Activated CD4-positive, CD25-positive, alpha-beta regulatory T cell treated with anti-CD3 and anti-CD28 coated beads, Interleukin-2, amount 50 U/mL, for 16 hours (primary cell): ENCODE measurements at regions not wholly inside any gene's neighbourhood (a gene's known extent, or its start where the extent isn't known, plus 50 kb on each side); places are given as distances from the start of the nearest gene placed in this dataset.
"Not testable (repeated sequence)": the region's sequence is repeated elsewhere in the genome, so short reads cannot be mapped to it uniquely, and the experiment has no call there.

ENCODE experiments used
- DNase-seq: peaks from one replicate; pipeline ENCODE4 v3.0.0-alpha.2; 2020; ENCODE audit warnings: low read depth, low spot score

- no peak for DNase-seq
Measured at GRCh38 chr13:74730556-74731331, 596.5 kb upstream of the KLF12 start.

GRCh38 chr13:74726206-74726605 is 592.0 kb upstream of the KLF12 start:
- DNase-seq: no peak

- not testable (repeated sequence) for DNase-seq
Measured at GRCh38 chr13:74718232-74718842, 584.1 kb upstream of the KLF12 start.

- no peak for DNase-seq
Measured at GRCh38 chr13:74715718-74716117, 581.5 kb upstream of the KLF12 start.

GRCh38 chr13:74710006-74710405 is 575.8 kb upstream of the KLF12 start:
- DNase-seq: no peak

GRCh38 chr13:74709226-74709625 is 575.0 kb upstream of the KLF12 start:
- no peak for DNase-seq

- no peak for DNase-seq
Measured at GRCh38 chr13:74708629-74709028, 574.4 kb upstream of the KLF12 start.

GRCh38 chr13:74707291-74707690 is 573.1 kb upstream of the KLF12 start:
- no peak for DNase-seq

GRCh38 chr13:74706801-74707200 is 572.6 kb upstream of the KLF12 start:
- DNase-seq: no peak

- no peak for DNase-seq
Measured at GRCh38 chr13:74705438-74705837, 571.2 kb upstream of the KLF12 start.

GRCh38 chr13:74703855-74704387 is 569.7 kb upstream of the KLF12 start:
- DNase-seq: no peak

GRCh38 chr13:74696148-74696922 is 562.1 kb upstream of the KLF12 start:
- no peak for DNase-seq

- no peak for DNase-seq
Measured at GRCh38 chr13:74695021-74695800, 561.0 kb upstream of the KLF12 start.

GRCh38 chr13:74687442-74688182 is 553.4 kb upstream of the KLF12 start:
- DNase-seq: no peak

GRCh38 chr13:74683411-74683810 is 549.2 kb upstream of the KLF12 start:
- no peak for DNase-seq

GRCh38 chr13:74682746-74683145 is 548.5 kb upstream of the KLF12 start:
- DNase-seq: no peak

- no peak for DNase-seq
Measured at GRCh38 chr13:74681891-74682290, 547.7 kb upstream of the KLF12 start.

- DNase-seq: no peak
Measured at GRCh38 chr13:74678308-74678965, 544.2 kb upstream of the KLF12 start.

GRCh38 chr13:74675972-74676371 is 541.8 kb upstream of the KLF12 start:
- DNase-seq: no peak

- DNase-seq: no peak
Measured at GRCh38 chr13:74675182-74675581, 541.0 kb upstream of the KLF12 start.
